ENCODE measurements at regions not wholly inside any gene's neighbourhood (a gene's known extent, or its start where the extent isn't known, plus 50 kb on each side); places are given as distances from the start of the nearest gene placed in this dataset.

GRCh38 chr2:195601361-195601760, 55.7 kb upstream of the SLC39A10 start:
- no peak overlapping the region for H3K4me3 Mint-ChIP-seq
- H3K4me1 Mint-ChIP-seq: peaks cover 24% of the 10 kb centered on the region
- H3K27ac Mint-ChIP-seq: peak overlapping the region; percentile 30
- H3K36me3 Mint-ChIP-seq (ENCODE audit: low read depth): no peaks in the 10 kb centered on the region
- H3K27me3 Mint-ChIP-seq: no peaks in the 10 kb centered on the region
- POLR2A ChIA-PET: interaction anchor here (1.2 kb wide), 1 partner anchor 57 kb away, joined by 4 read pairs; no protein-coding TSS in a partner anchor
- no peak for ATAC-seq (ENCODE audit: low read depth)
- TF ChIP-seq CTCF (IDR thresholded peaks at IDR 0.05): no peak
- H3K9me3 Mint-ChIP-seq: no peaks in the 10 kb centered on the region
- CTCF ChIA-PET: interaction anchor here (1.2 kb wide), 1 partner anchor 25 kb away, joined by 3 read pairs; no protein-coding TSS in a partner anchor
- DNase-seq: no peak
- intact Hi-C loops (cut with micrococcal nuclease): no loop called here

- intact Hi-C loops (cut with micrococcal nuclease): no loop called here
- Mint-ChIP-seq H3K27ac (no peak overlapping the region), H3K9me3 (no peaks in the 10 kb centered on the region), H3K4me1 (peaks cover 30% of the 10 kb centered on the region), H3K36me3 (ENCODE audit: low read depth) (no peaks in the 10 kb centered on the region), H3K4me3 (no peak overlapping the region), H3K27me3 (no peaks in the 10 kb centered on the region)
- no peak for ATAC-seq (ENCODE audit: low read depth)
- TF ChIP-seq CTCF (IDR thresholded peaks at IDR 0.05): no peak
- CTCF ChIA-PET: interaction anchor here (1.2 kb wide), 1 partner anchor 25 kb away, joined by 3 read pairs; no protein-coding TSS in a partner anchor
- POLR2A ChIA-PET: interaction anchor here (1.2 kb wide), 1 partner anchor 57 kb away, joined by 4 read pairs; no protein-coding TSS in a partner anchor
- DNase-seq: no peak
Observed at GRCh38 chr2:195600778-195601177, 56.2 kb upstream of the SLC39A10 start.

GRCh38 chr2:195596840-195597239, 60.2 kb upstream of the SLC39A10 start:
- no peak for ATAC-seq (ENCODE audit: low read depth)
- POLR2A ChIA-PET: interaction anchor here (7.0 kb wide), 1 partner anchor 61 kb away, joined by 51 read pairs; the partner anchor contains the start of gene SLC39A10
- H3K27me3 Mint-ChIP-seq: no peaks in the 10 kb centered on the region
- H3K4me3 Mint-ChIP-seq: no peak overlapping the region
- no peak overlapping the region for H3K27ac Mint-ChIP-seq
- no peak for TF ChIP-seq CTCF (IDR thresholded peaks at IDR 0.05)
- H3K36me3 Mint-ChIP-seq (ENCODE audit: low read depth): no peaks in the 10 kb centered on the region
- DNase-seq: no peak
- intact Hi-C loops (cut with micrococcal nuclease): loop anchor here (5.0 kb wide), 1 partner anchor 35 kb away; no protein-coding TSS in a partner anchor
- CTCF ChIA-PET: interaction anchor here (1.3 to 2.3 kb wide), 2 partner anchors 20 to 22 kb away, joined by 4 to 7 read pairs; no protein-coding TSS in a partner anchor
- peaks cover 3% of the 10 kb centered on the region for H3K9me3 Mint-ChIP-seq
- peaks cover 34% of the 10 kb centered on the region for H3K4me1 Mint-ChIP-seq

- intact Hi-C loops (cut with micrococcal nuclease): loop anchor here (2.0 to 5.0 kb wide), 2 partner anchors 19 to 36 kb away; no protein-coding TSS in a partner anchor
- Mint-ChIP-seq H3K4me3 (peak overlapping the region; percentile 37), H3K9me3 (peaks cover 3% of the 10 kb centered on the region), H3K4me1 (peaks cover 29% of the 10 kb centered on the region), H3K27ac (peak overlapping the region; percentile 73), H3K27me3 (no peaks in the 10 kb centered on the region), H3K36me3 (ENCODE audit: low read depth) (no peaks in the 10 kb centered on the region)
- DNase-seq (no peak), ATAC-seq (ENCODE audit: low read depth) (peak; percentile 83)
- ChIA-PET POLR2A (interaction anchor here (0.6 to 7.0 kb wide), 5 partner anchors 20 to 62 kb away, joined by 3 to 51 read pairs (median 3); partner anchors contain the start of gene SLC39A10), CTCF (interaction anchor here (1.3 to 2.3 kb wide), 4 partner anchors 19 to 64 kb away, joined by 4 to 7 read pairs (median 6); partner anchors contain the start of gene SLC39A10)
- no peak for TF ChIP-seq CTCF (IDR thresholded peaks at IDR 0.05)
Observed at GRCh38 chr2:195595825-195596224, 61.2 kb upstream of the SLC39A10 start.

DNA sequence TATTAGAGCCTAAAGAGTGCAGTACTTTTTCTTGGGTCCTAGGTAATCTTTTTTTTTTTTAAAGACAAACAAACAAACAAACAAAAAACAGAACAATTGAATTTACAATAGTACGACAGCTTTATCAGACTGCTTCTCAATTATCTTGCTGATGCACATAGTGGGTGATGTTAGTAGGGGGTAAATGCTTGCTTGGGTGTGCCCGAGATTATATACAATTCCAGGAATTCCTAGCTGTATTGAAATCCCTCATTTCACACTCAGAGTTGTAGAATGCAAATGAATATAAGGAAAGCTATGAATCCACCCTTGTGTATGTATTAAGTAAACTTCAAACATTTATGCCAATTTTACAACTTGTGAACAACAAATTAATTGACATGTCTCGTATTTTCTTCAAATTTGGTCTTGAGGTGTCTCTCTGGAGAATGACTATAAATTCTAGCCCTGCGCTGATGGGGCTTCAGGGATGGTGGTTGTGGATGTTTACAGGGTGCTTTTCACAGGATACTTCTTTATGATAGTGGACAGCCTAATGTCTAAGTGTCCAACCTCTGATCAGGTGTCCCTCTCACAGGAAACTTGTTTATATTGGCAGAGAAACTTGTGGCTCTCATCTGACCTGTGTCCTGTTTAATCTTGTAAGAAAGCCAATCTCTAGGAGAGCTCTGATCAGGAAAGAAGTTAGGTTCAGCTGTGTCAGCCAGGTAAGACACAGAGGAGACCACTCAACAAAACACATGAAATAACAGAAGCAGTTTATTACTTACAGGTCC, 61.9 kb upstream of the SLC39A10 start:
- DNase-seq: no peak
- no peak for ATAC-seq (ENCODE audit: low read depth)
- no peak for TF ChIP-seq CTCF (IDR thresholded peaks at IDR 0.05)
- Mint-ChIP-seq H3K27ac (peak overlapping the region; percentile 73), H3K4me1 (peaks cover 29% of the 10 kb centered on the region), H3K36me3 (ENCODE audit: low read depth) (no peaks in the 10 kb centered on the region), H3K4me3 (no peak overlapping the region), H3K9me3 (peaks cover 3% of the 10 kb centered on the region), H3K27me3 (no peaks in the 10 kb centered on the region)
- ChIA-PET POLR2A (interaction anchor here (0.6 to 7.0 kb wide), 6 partner anchors 19 to 63 kb away, joined by 3 to 51 read pairs (median 4); partner anchors contain the start of gene SLC39A10), CTCF (interaction anchor here (0.8 to 2.3 kb wide), 5 partner anchors 19 to 96 kb away, joined by 3 to 7 read pairs (median 5); partner anchors contain the start of gene SLC39A10)
- intact Hi-C loops (cut with micrococcal nuclease): loop anchor here (2.0 to 5.0 kb wide), 2 partner anchors 18 to 37 kb away; no protein-coding TSS in a partner anchor
